ENCODE measurements at regions not wholly inside any gene's neighbourhood (a gene's known extent, or its start where the extent isn't known, plus 50 kb on each side); places are given as distances from the start of the nearest gene placed in this dataset.

GRCh38 chr21:27129215-27129614 is 162.3 kb upstream of the ADAMTS5 start:
- no peak for DNase-seq (ENCODE audit: low read depth)

- no peak for DNase-seq (ENCODE audit: low read depth)
These were observed 159.3 kb upstream of the ADAMTS5 start for GRCh38 chr21:27126140-27126539.

- no peak for DNase-seq (ENCODE audit: low read depth)
These were observed 155.8 kb upstream of the ADAMTS5 start for GRCh38 chr21:27122686-27123085.

- DNase-seq (ENCODE audit: low read depth): no peak
These were observed 147.2 kb upstream of the ADAMTS5 start for GRCh38 chr21:27114111-27114510.

- peak; percentile 17 for DNase-seq (ENCODE audit: low read depth)
These were observed 145.3 kb upstream of the ADAMTS5 start for GRCh38 chr21:27112186-27112585.

- no peak for DNase-seq (ENCODE audit: low read depth)
These were observed 144.1 kb upstream of the ADAMTS5 start for GRCh38 chr21:27110956-27111355.

GRCh38 chr21:27108701-27109100 is 141.8 kb upstream of the ADAMTS5 start:
- no peak for DNase-seq (ENCODE audit: low read depth)

GRCh38 chr21:27108228-27108627 is 141.3 kb upstream of the ADAMTS5 start:
- no peak for DNase-seq (ENCODE audit: low read depth)

GRCh38 chr21:27104846-27105431 is 138.1 kb upstream of the ADAMTS5 start:
- DNase-seq (ENCODE audit: low read depth): peak; percentile 25

- no peak for DNase-seq (ENCODE audit: low read depth)
These were observed 136.9 kb upstream of the ADAMTS5 start for GRCh38 chr21:27103768-27104167.

- DNase-seq (ENCODE audit: low read depth): no peak
These were observed 134.6 kb upstream of the ADAMTS5 start for GRCh38 chr21:27101523-27101922.

GRCh38 chr21:27094184-27094948 is 127.5 kb upstream of the ADAMTS5 start:
- no peak for DNase-seq (ENCODE audit: low read depth)

- DNase-seq (ENCODE audit: low read depth): no peak
These were observed 119.7 kb upstream of the ADAMTS5 start for GRCh38 chr21:27086630-27087029.

- no peak for DNase-seq (ENCODE audit: low read depth)
These were observed 119.3 kb upstream of the ADAMTS5 start for GRCh38 chr21:27086186-27086585.

GRCh38 chr21:27085387-27085786 is 118.5 kb upstream of the ADAMTS5 start:
- no peak for DNase-seq (ENCODE audit: low read depth)

GRCh38 chr21:27083144-27083543 is 116.3 kb upstream of the ADAMTS5 start:
- DNase-seq (ENCODE audit: low read depth): no peak

GRCh38 chr21:27082431-27083010 is 115.6 kb upstream of the ADAMTS5 start:
- no peak for DNase-seq (ENCODE audit: low read depth)

GRCh38 chr21:27079636-27080240 is 112.8 kb upstream of the ADAMTS5 start:
- DNase-seq (ENCODE audit: low read depth): no peak

- no peak for DNase-seq (ENCODE audit: low read depth)
These were observed 112.0 kb upstream of the ADAMTS5 start for GRCh38 chr21:27078915-27079314.

- no peak for DNase-seq (ENCODE audit: low read depth)
These were observed 110.6 kb upstream of the ADAMTS5 start for GRCh38 chr21:27077501-27077900.

GRCh38 chr21:27076025-27076424 is 109.1 kb upstream of the ADAMTS5 start:
- DNase-seq (ENCODE audit: low read depth): no peak

GRCh38 chr21:27070861-27071670 is 104.2 kb upstream of the ADAMTS5 start:
- DNase-seq (ENCODE audit: low read depth): no peak
